ENCODE measurements at regions not wholly inside any gene's neighbourhood (a gene's known extent, or its start where the extent isn't known, plus 50 kb on each side); places are given as distances from the start of the nearest gene placed in this dataset.

DNA sequence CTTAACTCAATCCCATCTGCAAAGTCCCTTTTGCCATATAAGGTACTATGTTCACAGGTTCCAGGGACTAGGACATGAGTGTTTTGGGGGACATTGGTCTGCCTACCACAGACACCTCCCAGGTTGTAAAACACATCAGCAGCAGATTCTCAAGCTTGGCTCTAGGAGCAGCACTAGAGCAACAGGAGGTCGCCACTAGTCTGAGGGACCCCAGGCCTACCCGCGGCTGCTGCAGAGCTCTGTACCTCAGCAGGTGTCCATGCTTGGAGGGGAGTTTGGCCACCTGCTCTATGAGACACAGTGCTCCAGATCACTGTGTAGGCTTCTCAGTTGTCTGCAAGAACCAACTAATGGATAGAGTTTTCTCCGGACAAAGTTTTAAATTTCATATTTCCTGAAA is 262.2 kb upstream of the ARRDC3 start:
- no peak for TF ChIP-seq POLR2A (IDR thresholded peaks at IDR 0.05)
- no peak for TF ChIP-seq POLR2AphosphoS5 (IDR thresholded peaks at IDR 0.05)
- TF ChIP-seq, protein P1, sequence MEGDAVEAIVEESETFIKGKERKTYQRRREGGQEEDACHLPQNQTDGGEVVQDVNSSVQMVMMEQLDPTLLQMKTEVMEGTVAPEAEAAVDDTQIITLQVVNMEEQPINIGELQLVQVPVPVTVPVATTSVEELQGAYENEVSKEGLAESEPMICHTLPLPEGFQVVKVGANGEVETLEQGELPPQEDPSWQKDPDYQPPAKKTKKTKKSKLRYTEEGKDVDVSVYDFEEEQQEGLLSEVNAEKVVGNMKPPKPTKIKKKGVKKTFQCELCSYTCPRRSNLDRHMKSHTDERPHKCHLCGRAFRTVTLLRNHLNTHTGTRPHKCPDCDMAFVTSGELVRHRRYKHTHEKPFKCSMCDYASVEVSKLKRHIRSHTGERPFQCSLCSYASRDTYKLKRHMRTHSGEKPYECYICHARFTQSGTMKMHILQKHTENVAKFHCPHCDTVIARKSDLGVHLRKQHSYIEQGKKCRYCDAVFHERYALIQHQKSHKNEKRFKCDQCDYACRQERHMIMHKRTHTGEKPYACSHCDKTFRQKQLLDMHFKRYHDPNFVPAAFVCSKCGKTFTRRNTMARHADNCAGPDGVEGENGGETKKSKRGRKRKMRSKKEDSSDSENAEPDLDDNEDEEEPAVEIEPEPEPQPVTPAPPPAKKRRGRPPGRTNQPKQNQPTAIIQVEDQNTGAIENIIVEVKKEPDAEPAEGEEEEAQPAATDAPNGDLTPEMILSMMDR (IDR thresholded peaks at IDR 0.05 in 8 of 11, conservative IDR thresholded peaks at IDR 0.05 in 3 of 11) = no peak
- intact Hi-C loops (cut with DNase I; ENCODE audit: low total_unique reads) = no loop called here
- 87 to 92% (median 91%) methylated on average over 4 of the region's 4 CpGs for WGBS, 5 donors

DNA sequence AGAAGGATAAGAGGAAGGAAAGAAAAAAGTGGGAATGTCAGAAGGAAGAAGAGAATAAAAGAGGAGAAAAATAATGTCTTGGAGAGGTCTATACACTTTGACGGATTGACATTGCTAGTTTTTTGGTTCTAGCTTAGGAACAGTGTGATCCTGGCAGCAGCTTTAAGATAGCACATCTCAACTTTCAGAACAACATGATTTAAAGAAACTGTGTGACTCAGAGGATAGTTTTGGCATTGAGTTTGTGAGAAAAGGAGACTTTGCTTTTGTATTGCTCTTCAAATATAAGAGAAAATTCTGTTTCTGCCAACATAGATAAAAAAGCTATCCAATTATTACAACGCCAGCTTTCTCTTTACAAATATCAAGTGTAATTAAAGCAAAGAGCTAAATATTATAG is 260.7 kb upstream of the ARRDC3 start:
- TF ChIP-seq POLR2A (IDR thresholded peaks at IDR 0.05) = no peak
- H3K27me3 ChIP-seq (replicated peaks in 1 of 7) = no peaks in the 10 kb centered on the region
- no peaks in the 10 kb centered on the region for H3K36me3 ChIP-seq
- WGBS, 5 donors = 77 to 95% (median 88%) methylated on average over 2 of the region's 2 CpGs
- DNase-seq = no peak
- no peak overlapping the region for H3K27ac ChIP-seq
- no peak overlapping the region for H3K4me3 ChIP-seq
- intact Hi-C loops (cut with DNase I; ENCODE audit: low total_unique reads) = no loop called here
- no peaks in the 10 kb centered on the region for H3K9me3 ChIP-seq
- H3K4me1 ChIP-seq = no peaks in the 10 kb centered on the region

More for the DNA sequence above, 262.2 kb upstream of the ARRDC3 start:
- no peaks in the 10 kb centered on the region for H3K4me1 ChIP-seq
- DNase-seq = no peak
- H3K4me3 ChIP-seq = no peak overlapping the region
- no peaks in the 10 kb centered on the region for H3K36me3 ChIP-seq
- H3K27me3 ChIP-seq (replicated peaks in 1 of 7) = no peaks in the 10 kb centered on the region
- no peaks in the 10 kb centered on the region for H3K9me3 ChIP-seq
- no peak overlapping the region for H3K27ac ChIP-seq

DNA sequence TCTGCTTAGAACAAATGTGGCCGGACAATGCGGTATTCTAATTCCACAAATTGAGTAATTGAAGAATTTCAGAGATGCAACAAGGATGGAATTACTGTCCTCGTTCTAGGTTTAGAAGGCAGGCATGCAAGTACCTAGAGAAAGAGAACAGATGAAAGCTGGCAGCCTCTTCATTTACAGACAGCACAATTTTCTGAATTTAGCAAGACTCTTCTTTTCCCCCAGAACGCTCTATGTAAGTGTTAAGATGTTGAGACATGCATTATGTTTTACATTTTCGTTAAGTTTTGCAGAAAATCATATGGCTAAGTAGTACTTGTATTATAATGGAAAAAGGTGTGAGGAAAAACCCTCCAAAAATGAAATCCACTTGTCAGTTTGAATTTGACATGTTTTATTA is 259.5 kb upstream of the ARRDC3 start:
- no peaks in the 10 kb centered on the region for H3K4me1 ChIP-seq
- 79 to 90% (median 84%) methylated on average over 5 of the region's 5 CpGs for WGBS, 5 donors
- no peak for TF ChIP-seq POLR2A (IDR thresholded peaks at IDR 0.05)
- TF ChIP-seq, protein P1 (IDR thresholded peaks at IDR 0.05 in 8 of 11, conservative IDR thresholded peaks at IDR 0.05 in 3 of 11) = no peak
- no peak for TF ChIP-seq POLR2AphosphoS5 (IDR thresholded peaks at IDR 0.05)
- H3K36me3 ChIP-seq = no peaks in the 10 kb centered on the region
- no peaks in the 10 kb centered on the region for H3K9me3 ChIP-seq
- H3K4me3 ChIP-seq = no peak overlapping the region
- H3K27me3 ChIP-seq (replicated peaks in 1 of 7) = no peaks in the 10 kb centered on the region
- no peak overlapping the region for H3K27ac ChIP-seq
- no peak for DNase-seq
- intact Hi-C loops (cut with DNase I; ENCODE audit: low total_unique reads) = no loop called here

DNA sequence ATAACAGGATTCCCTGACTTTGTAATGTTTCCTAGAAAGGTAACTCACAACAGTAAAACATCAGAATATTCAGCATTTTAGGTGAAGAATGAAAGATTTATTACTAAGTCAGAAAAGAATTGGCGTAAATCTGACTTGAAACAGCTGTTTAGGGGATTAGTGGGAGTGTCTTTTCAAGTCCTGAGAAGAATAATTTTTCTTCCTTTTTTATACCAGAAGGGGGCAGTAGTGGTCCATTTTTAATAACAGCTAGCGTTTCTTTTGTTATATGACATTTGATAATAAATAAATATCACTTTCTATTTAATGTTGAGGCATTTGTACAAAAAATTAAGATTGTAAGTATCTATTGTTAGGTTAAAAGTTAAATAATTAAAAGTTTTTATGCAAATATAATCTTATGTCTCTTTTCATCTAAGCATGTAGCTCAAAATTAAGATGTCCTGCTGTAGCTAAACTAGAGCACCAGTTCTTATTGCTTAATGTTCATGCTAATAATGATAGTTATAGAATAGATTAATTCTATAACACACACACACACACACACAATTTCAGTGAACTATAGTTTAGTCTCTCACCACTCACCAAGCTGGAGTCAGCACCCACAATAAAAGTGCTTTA is 258.7 kb upstream of the ARRDC3 start:
- intact Hi-C loops (cut with DNase I; ENCODE audit: low total_unique reads) = no loop called here
- H3K9me3 ChIP-seq = no peaks in the 10 kb centered on the region
- H3K4me1 ChIP-seq = no peaks in the 10 kb centered on the region
- no peak overlapping the region for H3K4me3 ChIP-seq
- no peak overlapping the region for H3K27ac ChIP-seq
- H3K36me3 ChIP-seq = no peaks in the 10 kb centered on the region
- no peak for DNase-seq
- 1 to 7% (median 2%) methylated on average over 2 of the region's 2 CpGs for WGBS, 5 donors
- TF ChIP-seq POLR2AphosphoS5 (IDR thresholded peaks at IDR 0.05) (no peak), POLR2A (IDR thresholded peaks at IDR 0.05) (no peak)
- TF ChIP-seq, protein P1 (IDR thresholded peaks at IDR 0.05 in 8 of 11, conservative IDR thresholded peaks at IDR 0.05 in 3 of 11) = peak in 7 of 11 experiments; percentile 19 to 56 (median 46)
- no peaks in the 10 kb centered on the region for H3K27me3 ChIP-seq (replicated peaks in 1 of 7)

DNA sequence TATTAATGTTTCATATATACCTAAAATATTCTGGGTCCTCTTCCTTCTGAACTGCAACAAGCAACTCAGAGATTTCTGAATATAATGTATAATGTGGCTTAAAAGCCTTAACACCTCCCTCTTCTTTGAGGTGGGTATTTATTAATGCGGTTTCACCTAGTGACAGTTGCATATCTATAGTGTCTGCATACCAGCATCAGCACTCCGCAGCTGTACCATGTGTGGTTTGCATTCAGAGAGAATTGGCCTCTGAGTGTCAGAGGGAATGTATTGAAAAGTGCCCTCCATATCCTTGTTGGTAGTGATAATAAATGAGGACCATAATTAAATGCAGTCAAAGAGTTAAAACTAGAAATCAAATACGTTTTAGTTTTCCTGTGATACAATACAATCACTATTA is 256.6 kb upstream of the ARRDC3 start:
- Histone ChIP-seq H3K4me1 (no peaks in the 10 kb centered on the region), H3K4me3 (no peak overlapping the region), H3K9me3 (no peaks in the 10 kb centered on the region), H3K36me3 (no peaks in the 10 kb centered on the region), H3K27ac (no peak overlapping the region), H3K27me3 (replicated peaks in 1 of 7) (no peaks in the 10 kb centered on the region)
- TF ChIP-seq, protein P1 (IDR thresholded peaks at IDR 0.05 in 8 of 11, conservative IDR thresholded peaks at IDR 0.05 in 3 of 11) = no peak
- TF ChIP-seq POLR2AphosphoS5 (IDR thresholded peaks at IDR 0.05) (no peak), POLR2A (IDR thresholded peaks at IDR 0.05) (no peak)
- intact Hi-C loops (cut with DNase I; ENCODE audit: low total_unique reads) = no loop called here
- DNase-seq = no peak
- WGBS, 5 donors = 37 to 53% (median 45%) methylated on average over 3 of the region's 3 CpGs

Data from spleen (tissue), 11 donors.